Common myeloid progenitor, CD34-positive (primary cell): ENCODE measurements at regions not wholly inside any gene's neighbourhood (a gene's known extent, or its start where the extent isn't known, plus 50 kb on each side); places are given as distances from the start of the nearest gene placed in this dataset.
A peak's percentile ranks its signal among the peaks of the same experiment; 100 is the strongest.

ENCODE experiments used
- CTCF ChIA-PET: fragments of 350-600 bp; sonication (Branson Sonifier 250); formaldehyde crosslinking; loops from one replicate; lab custom pipeline; 2021; ENCODE audit warnings: antibody characterized with exemption; lab: Charles Lee
- POLR2A ChIA-PET: fragments of 350-600 bp; sonication (Branson Sonifier 250); formaldehyde crosslinking; loops from one replicate; lab custom pipeline; 2021; ENCODE audit warnings: antibody characterized with exemption; lab: Charles Lee
- DNase-seq, 3 donors: peaks; one replicate each; pipeline versions ENCODE4 v3.0.0 to v3.0.0-alpha.2; 2013
- H3K27ac ChIP-seq, 2 experiments: 1 replicate in 1 of 2; 2 replicates in 1 of 2; pipeline ENCODE4 v1.7.0; 2013; ENCODE audit warnings: inconsistent platforms in 2 of 2, low read length in 2 of 2, mild to moderate bottlenecking in 2 of 2, low read depth in 1 of 2, moderate library complexity in 1 of 2; ENCODE audit not compliant: severe bottlenecking in 2 of 2, insufficient read depth in 1 of 2, poor library complexity in 1 of 2
- H3K27me3 ChIP-seq, 5 experiments: replicated peaks in 2 of 5; 1 replicate in 3 of 5; 2 replicates in 2 of 5; pipeline versions ENCODE4 v1.6.1 to v1.7.0; 2013; ENCODE audit warnings: low read length in 4 of 5, mild to moderate bottlenecking in 2 of 5, moderate library complexity in 2 of 5, inconsistent platforms in 1 of 5; ENCODE audit not compliant: insufficient read depth in 5 of 5, control insufficient read depth in 4 of 5
- H3K36me3 ChIP-seq, 4 experiments: 1 replicate in 2 of 4; 2 replicates in 2 of 4; pipeline versions ENCODE4 v1.6.1 to v1.7.0; 2013; ENCODE audit warnings: low read length in 3 of 4, control low read depth in 1 of 4, mild to moderate bottlenecking in 1 of 4; ENCODE audit not compliant: control insufficient read depth in 4 of 4, insufficient read depth in 4 of 4
- H3K4me1 ChIP-seq, 4 experiments: 1 replicate in 3 of 4; 2 replicates in 1 of 4; pipeline versions ENCODE4 v1.6.1 to v1.7.1; 2013; ENCODE audit warnings: low read length in 3 of 4, mild to moderate bottlenecking in 3 of 4, control low read depth in 1 of 4, inconsistent platforms in 1 of 4, moderate library complexity in 1 of 4; ENCODE audit not compliant: control insufficient read depth in 4 of 4, insufficient read depth in 4 of 4; ENCODE audit errors: control extremely low read depth in 1 of 4
- H3K4me3 ChIP-seq, 7 experiments: 1 replicate in 4 of 7; 2 replicates in 3 of 7; pipeline versions ENCODE4 v1.5.1 to v1.7.0; 2013; ENCODE audit warnings: mild to moderate bottlenecking in 7 of 7, low read length in 6 of 7, moderate library complexity in 6 of 7, inconsistent platforms in 2 of 7, low read depth in 2 of 7, control low read depth in 1 of 7; ENCODE audit not compliant: insufficient read depth in 4 of 7, control insufficient read depth in 1 of 7; ENCODE audit errors: extremely low read depth in 1 of 7
- H3K9me3 ChIP-seq, 5 experiments: 1 replicate in 4 of 5; 2 replicates in 1 of 5; pipeline versions ENCODE4 v1.6.1 to v1.7.1; 2013; ENCODE audit warnings: low read length in 4 of 5, mild to moderate bottlenecking in 2 of 5, inconsistent platforms in 1 of 5, low read depth in 1 of 5, moderate library complexity in 1 of 5; ENCODE audit not compliant: control insufficient read depth in 4 of 5, insufficient read depth in 2 of 5; ENCODE audit errors: control extremely low read depth in 1 of 5
- WGBS: methylation state at CpG from one replicate; pipeline ENCODE4 v1.1.5; 2013; ENCODE audit not compliant: insufficient coverage; 5-methylcytosine and 5-hydroxymethylcytosine counted together

GRCh38 chr2:38182492-38183003 lies 106.6 kb upstream of the CYP1B1 start:
- Histone ChIP-seq H3K4me1 (peaks cover 0 to 21% (median 0%) of the 10 kb centered on the region in 4 experiments), H3K27me3 (peaks cover 0 to 55% (median 10%) of the 10 kb centered on the region in 5 experiments), H3K9me3 (peaks cover 0 to 7% (median 0%) of the 10 kb centered on the region in 5 experiments), H3K36me3 (no peaks in the 10 kb centered on the region), H3K4me3 (no peak overlapping the region), H3K27ac (no peak overlapping the region)
- CTCF ChIA-PET: interaction anchor here (1.2 kb wide), 1 partner anchor 10 kb away, joined by 3 read pairs; no protein-coding TSS in a partner anchor
- DNase-seq: no peak
- POLR2A ChIA-PET: no interaction called here
- 93% methylated on average over 3 of the region's 4 CpGs for WGBS

DNA sequence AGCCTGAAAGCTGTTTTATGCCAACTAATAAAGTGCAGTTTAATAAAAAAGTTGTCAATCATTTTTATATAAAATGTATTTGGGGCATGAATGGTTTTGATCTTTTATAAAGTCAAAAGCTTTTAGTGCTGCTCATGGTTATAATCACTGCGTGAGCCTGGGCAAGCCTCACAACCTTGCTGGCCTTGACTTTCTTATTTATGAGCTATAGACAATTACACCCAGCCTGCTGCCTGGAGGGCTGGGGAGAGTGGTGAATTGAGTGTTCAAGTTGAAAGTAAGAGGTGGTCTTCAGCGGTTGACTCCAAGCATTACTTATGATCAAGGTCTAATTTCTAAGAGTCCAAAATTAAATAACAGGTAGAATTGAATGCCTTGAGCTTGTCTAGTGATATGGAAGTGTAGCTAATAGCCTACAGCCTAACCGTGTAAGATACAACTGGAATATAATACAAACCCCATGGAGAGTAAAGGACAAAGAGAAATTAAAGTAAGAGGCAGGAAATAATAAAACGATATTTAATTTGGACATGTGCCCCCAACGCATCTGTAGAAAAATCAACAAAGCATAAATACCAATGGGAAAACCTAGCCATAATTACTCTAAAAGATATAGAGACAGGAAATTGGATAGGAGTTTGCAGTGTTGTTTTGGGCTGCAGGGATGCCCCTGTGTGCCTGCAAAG lies 106.0 kb upstream of the CYP1B1 start:
- ChIA-PET POLR2A (no interaction called here), CTCF (interaction anchor here (1.2 to 1.4 kb wide), 2 partner anchors 9 to 13 kb away, joined by 3 read pairs; no protein-coding TSS in a partner anchor)
- DNase-seq: no peak
- H3K4me3 ChIP-seq: no peak overlapping the region
- no peak overlapping the region for H3K27ac ChIP-seq
- H3K36me3 ChIP-seq: no peaks in the 10 kb centered on the region
- WGBS: no CpG with 5 or more reads among the region's 5 CpGs
- peaks cover 0 to 27% (median under 1%) of the 10 kb centered on the region in 4 experiments for H3K4me1 ChIP-seq
- peaks cover 0 to 7% (median 0%) of the 10 kb centered on the region in 5 experiments for H3K9me3 ChIP-seq
- H3K27me3 ChIP-seq: peaks cover 0 to 58% (median 9%) of the 10 kb centered on the region in 5 experiments

DNA sequence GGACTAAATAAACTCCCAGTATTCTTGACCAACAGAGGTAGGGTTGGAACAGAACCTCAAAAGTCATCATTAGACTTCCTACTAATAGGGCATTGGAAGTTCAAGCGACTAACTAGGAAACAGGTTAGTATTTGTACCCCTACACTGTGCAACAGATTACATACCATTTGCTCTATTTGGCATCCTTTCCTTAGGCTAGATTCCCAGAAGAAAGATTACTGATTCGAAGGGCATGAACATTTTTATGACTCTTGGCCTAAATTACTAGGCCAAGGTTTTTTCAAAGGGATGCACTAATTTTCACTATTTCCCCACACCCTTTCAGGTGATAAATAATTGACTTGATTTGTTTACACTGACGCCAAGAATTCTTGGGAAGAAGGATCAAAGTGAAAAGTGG lies 104.8 kb upstream of the CYP1B1 start:
- no peak for DNase-seq
- Histone ChIP-seq H3K4me1 (peaks cover 0 to 33% (median under 1%) of the 10 kb centered on the region in 4 experiments), H3K36me3 (no peaks in the 10 kb centered on the region), H3K9me3 (peaks cover 0 to 7% (median 0%) of the 10 kb centered on the region in 5 experiments), H3K27ac (no peak overlapping the region), H3K4me3 (no peak overlapping the region), H3K27me3 (peaks cover 0 to 56% (median 9%) of the 10 kb centered on the region in 5 experiments)
- CTCF ChIA-PET: interaction anchor here (1.4 kb wide), 1 partner anchor 12 kb away, joined by 3 read pairs; no protein-coding TSS in a partner anchor
- 100% methylated on average over 1 of the region's 3 CpGs for WGBS
- POLR2A ChIA-PET: no interaction called here

DNA sequence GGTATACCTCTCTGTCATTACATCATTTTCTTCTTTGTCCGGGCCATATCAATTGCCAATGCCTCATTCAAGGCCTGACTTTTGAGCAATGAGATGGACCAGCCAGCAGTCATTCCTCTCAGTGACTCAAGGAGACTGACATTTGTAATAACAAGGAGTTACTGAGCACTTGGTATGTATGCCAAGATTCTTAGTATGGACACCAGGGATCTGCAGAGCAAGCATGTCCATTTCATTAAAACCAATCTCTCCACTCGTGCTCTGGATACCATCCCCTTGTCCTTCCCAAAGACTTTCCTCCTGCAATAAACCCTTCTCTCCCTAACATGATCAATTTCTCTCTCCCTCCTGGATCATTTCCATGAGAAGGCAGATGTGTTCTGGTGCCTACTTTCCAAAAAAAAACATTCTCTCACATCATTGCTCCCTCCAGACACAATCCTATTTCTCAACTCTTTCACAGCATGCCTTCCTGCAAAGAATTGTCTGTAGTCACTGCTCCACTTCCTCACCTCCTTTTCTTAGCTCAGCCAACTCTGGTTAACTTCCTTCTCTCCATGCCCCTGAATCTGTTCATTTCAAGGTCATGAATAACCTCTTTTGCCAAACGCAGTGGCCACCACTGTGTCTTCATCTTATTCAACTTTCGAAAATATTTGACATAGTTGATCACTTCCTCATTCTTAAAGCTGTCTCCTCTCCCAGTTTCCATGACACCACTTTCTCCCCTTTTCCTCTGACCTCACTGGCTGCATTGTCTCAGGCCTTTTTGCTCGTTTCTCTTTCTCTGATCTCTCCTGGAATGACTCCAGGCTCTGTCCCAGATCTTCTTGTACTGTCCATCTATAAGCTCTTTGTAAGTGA lies 102.8 kb upstream of the CYP1B1 start:
- Histone ChIP-seq H3K36me3 (no peaks in the 10 kb centered on the region), H3K4me3 (no peak overlapping the region), H3K4me1 (peaks cover 0 to 31% (median under 1%) of the 10 kb centered on the region in 4 experiments), H3K27ac (no peak overlapping the region), H3K9me3 (peaks cover 0 to 7% (median 0%) of the 10 kb centered on the region in 5 experiments), H3K27me3 (peaks cover 3 to 54% (median 9%) of the 10 kb centered on the region in 5 experiments)
- CTCF ChIA-PET: no interaction called here
- 64% methylated on average over 4 of the region's 5 CpGs for WGBS
- POLR2A ChIA-PET: no interaction called here
- peak in 1 of 3 donors; percentile 12 for DNase-seq

DNA sequence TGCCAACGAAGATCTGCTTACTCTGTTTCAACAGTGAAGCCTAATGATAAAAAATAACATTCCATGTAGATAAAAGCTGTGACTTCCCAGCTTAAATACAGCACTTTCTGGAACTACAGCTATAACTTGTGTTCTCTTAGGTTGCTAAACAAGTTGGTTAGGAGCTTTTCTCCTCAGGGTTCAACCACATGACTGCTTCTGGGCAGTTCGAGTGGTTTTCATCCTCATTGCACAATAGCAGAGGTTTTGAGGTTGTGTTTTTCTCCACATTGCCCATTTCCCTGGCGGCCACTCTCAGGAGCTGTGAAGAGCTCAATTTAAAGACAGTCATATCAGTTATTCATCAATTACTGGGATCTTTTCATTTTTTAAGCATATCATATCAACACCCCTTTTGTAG lies 102.2 kb upstream of the CYP1B1 start:
- ChIA-PET CTCF (no interaction called here), POLR2A (no interaction called here)
- WGBS: 70% methylated on average over 2 of the region's 3 CpGs
- peaks cover 3 to 50% (median 7%) of the 10 kb centered on the region in 5 experiments for H3K27me3 ChIP-seq
- H3K9me3 ChIP-seq: peaks cover 0 to 7% (median 0%) of the 10 kb centered on the region in 5 experiments
- H3K27ac ChIP-seq: no peak overlapping the region
- H3K36me3 ChIP-seq: no peaks in the 10 kb centered on the region
- peak in 2 of 3 donors; percentile 11 to 24 for DNase-seq
- no peak overlapping the region for H3K4me3 ChIP-seq
- peaks cover 0 to 31% (median under 1%) of the 10 kb centered on the region in 4 experiments for H3K4me1 ChIP-seq

DNA sequence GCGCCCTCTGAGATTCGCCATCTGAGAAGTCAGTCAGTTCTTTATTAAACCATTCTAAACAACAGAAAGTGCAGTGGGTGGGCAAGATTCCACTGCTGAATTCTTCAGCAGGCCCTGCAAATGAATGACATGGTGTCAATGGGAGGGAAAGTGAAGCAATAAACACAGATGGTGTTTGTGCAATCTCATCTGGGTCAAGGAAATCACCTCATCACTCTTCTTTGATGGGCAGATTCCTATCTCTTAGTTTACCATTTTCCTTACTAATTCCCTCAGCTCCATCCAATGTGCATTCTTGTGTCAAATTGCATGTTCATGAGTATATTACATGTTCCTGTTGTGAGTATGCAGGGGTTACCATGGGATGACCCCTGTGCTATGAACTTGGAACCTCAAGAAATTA lies 100.7 kb upstream of the CYP1B1 start:
- Histone ChIP-seq H3K36me3 (no peaks in the 10 kb centered on the region), H3K9me3 (peaks cover 0 to 7% (median 0%) of the 10 kb centered on the region in 5 experiments), H3K4me1 (peaks cover 0 to 31% (median under 1%) of the 10 kb centered on the region in 4 experiments), H3K4me3 (no peak overlapping the region), H3K27ac (no peak overlapping the region), H3K27me3 (peaks cover 2 to 44% (median 6%) of the 10 kb centered on the region in 5 experiments)
- no CpG with 5 or more reads among the region's 2 CpGs for WGBS
- ChIA-PET POLR2A (no interaction called here), CTCF (no interaction called here)
- DNase-seq: no peak
